Brain microvascular endothelial cell (primary cell): ENCODE measurements at regions not wholly inside any gene's neighbourhood (a gene's known extent, or its start where the extent isn't known, plus 50 kb on each side); places are given as distances from the start of the nearest gene placed in this dataset.
"Not testable (repeated sequence)": the region's sequence is repeated elsewhere in the genome, so short reads cannot be mapped to it uniquely, and the experiment has no call there.

ENCODE experiments used
- DNase-seq: peaks from one replicate; pipeline ENCODE4 v3.0.0-alpha.2; 2020
- H3K27ac ChIP-seq: fragments of 250-450 bp; sonication (Bioruptor Pico); 2 replicates; pipeline ENCODE4 v1.5.1; 2020; ENCODE audit warnings: mild to moderate bottlenecking, moderate library complexity
- H3K27me3 ChIP-seq: fragments of 250-450 bp; sonication (Bioruptor Pico); replicated peaks from 2 replicates; pipeline ENCODE4 v1.5.1; 2020; ENCODE audit warnings: mild to moderate bottlenecking
- H3K36me3 ChIP-seq: fragments of 250-450 bp; sonication (Bioruptor Pico); replicated peaks from 2 replicates; pipeline ENCODE4 v1.5.1; 2020; ENCODE audit warnings: mild to moderate bottlenecking
- H3K4me3 ChIP-seq: 2 replicates; pipeline ENCODE4 v1.5.1; 2011; ENCODE audit warnings: low read depth, mild to moderate bottlenecking, control low read depth, low read length, moderate library complexity
- CTCF ChIP-seq: IDR thresholded peaks from 2 replicates; pipeline ENCODE4 v1.5.1; 2011; ENCODE audit warnings: low read depth, mild to moderate bottlenecking, moderate library complexity, low read length, control low read depth, inconsistent platforms; ENCODE audit errors: missing control alignments
- in situ Hi-C: cut with HindIII; loops from 2 replicates; pipeline ENCODE4 v1.10.0; 2017; ENCODE audit warnings: low sequenced_read_pairs, low pct_ligation_motif_present

- no peak for TF ChIP-seq CTCF
- Histone ChIP-seq H3K27me3 (no peaks in the 10 kb centered on the region), H3K27ac (no peak overlapping the region), H3K4me3 (no peak overlapping the region), H3K36me3 (no peaks in the 10 kb centered on the region)
- DNase-seq, result no peak
- in situ Hi-C loops, result no loop called here
Measured at GRCh38 chr22:47304191-47304831, 541.9 kb downstream of the TBC1D22A start.

GRCh38 chr22:47303161-47303890 is 540.9 kb downstream of the TBC1D22A start:
- no peaks in the 10 kb centered on the region for H3K36me3 ChIP-seq
- no peak overlapping the region for H3K27ac ChIP-seq
- no peak overlapping the region for H3K4me3 ChIP-seq
- DNase-seq, result no peak
- in situ Hi-C loops, result no loop called here
- TF ChIP-seq CTCF, result no peak
- no peaks in the 10 kb centered on the region for H3K27me3 ChIP-seq

DNA sequence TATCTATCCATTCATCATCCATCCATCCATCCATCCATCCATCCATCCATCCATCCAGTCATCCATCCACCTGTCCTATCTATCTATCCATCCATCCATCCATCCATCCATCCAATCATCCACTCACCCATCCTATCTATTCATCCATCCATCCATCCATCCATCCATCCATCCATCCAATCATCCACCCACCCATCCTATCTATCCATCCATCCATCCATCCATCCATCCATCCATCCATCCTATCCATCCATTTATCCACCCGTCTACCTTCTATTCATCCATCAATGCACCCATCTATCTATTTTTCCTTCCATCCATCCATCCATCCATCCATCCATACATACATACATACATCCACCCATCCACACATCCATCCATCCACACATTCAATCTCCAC is 540.1 kb downstream of the TBC1D22A start:
- H3K4me3 ChIP-seq, H3K27ac ChIP-seq, H3K27me3 ChIP-seq, H3K36me3 ChIP-seq, DNase-seq, in situ Hi-C loops: not testable (repeated sequence)

GRCh38 chr22:47301820-47302475 is 539.5 kb downstream of the TBC1D22A start:
- no peak for TF ChIP-seq CTCF
- in situ Hi-C loops, result no loop called here
- H3K27me3 ChIP-seq, result no peaks in the 10 kb centered on the region
- no peak overlapping the region for H3K4me3 ChIP-seq
- no peak overlapping the region for H3K27ac ChIP-seq
- no peaks in the 10 kb centered on the region for H3K36me3 ChIP-seq
- DNase-seq, result no peak

DNA sequence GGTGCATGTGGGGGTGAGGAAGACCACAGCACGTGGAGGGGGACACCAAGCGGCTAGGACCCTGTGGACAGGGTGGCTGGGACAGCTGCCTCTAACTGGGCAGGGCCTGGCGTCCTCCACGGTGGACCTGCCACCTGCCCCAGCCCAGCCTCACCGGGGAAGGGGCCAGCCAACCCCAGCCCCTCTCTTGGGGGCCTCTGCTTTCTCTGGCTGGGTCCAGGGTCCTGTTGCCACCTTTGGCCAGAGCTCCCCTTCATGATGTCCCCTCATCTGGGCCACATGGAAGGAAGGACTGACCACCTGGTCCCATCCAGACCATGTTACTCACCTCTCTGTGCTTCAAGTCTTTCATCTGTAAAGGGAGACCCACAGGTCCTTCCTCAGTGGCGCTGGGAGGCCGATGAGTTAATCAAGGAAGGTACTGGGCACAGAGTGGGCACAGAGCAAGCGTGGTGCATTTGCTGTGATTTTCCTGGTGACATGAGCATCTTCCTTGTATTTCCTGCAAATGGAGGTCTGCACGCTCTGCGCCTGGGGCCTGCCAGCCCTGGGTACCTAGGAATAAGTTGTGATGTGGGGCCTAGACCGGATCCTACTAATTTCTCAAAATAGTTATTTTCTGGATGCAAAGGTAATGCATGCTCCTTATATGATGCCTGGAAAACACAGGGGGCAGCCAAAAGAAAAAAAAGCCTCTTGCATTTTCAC is 538.4 kb downstream of the TBC1D22A start:
- Histone ChIP-seq H3K4me3 (no peak overlapping the region), H3K27ac (no peak overlapping the region), H3K27me3 (no peaks in the 10 kb centered on the region), H3K36me3 (no peaks in the 10 kb centered on the region)
- TF ChIP-seq CTCF, result no peak
- DNase-seq, result no peak
- in situ Hi-C loops, result no loop called here
